Esophagus muscularis mucosa (tissue), 3 donors: ENCODE measurements at regions not wholly inside any gene's neighbourhood (a gene's known extent, or its start where the extent isn't known, plus 50 kb on each side); places are given as distances from the start of the nearest gene placed in this dataset.

Source experiments
- CTCF ChIP-seq, 3 experiments: fragments of 200-600 bp in 2 of 3; fragments of 450-650 bp in 1 of 3; sonication (generic) in 2 of 3; IDR thresholded peaks; one replicate each; pipeline ENCODE4 v1.5.1; 2017 to 2019; ENCODE audit warnings: antibody characterized with exemption in 3 of 3, mild to moderate bottlenecking in 2 of 3, moderate library complexity in 1 of 3
- POLR2AphosphoS5 ChIP-seq, 2 donors: sonication (generic); formaldehyde crosslinking; IDR thresholded peaks; one replicate each; pipeline ENCODE4 v1.6.1; 2017; ENCODE audit warnings: antibody characterized with exemption in 2 of 2

DNA sequence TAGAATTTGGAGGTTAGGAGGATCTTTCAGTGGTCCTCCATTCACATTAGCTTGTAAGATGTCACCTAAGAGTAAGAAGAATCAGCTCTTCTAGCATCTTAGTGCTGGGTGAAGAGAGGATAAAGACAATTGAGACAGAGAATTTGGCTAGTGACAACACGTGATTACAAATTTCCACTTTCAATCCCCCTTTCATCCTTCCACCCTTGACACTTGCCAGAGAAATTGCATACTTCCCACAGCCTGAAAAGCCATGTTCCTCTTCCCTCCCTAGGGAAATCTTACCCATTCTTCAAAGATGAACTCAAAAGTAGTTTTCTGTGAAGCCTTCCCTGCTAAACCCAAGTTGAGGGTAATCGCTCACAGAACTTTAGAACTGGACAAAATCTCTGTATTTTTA lies 282.6 kb upstream of the PTGER4 start:
- TF ChIP-seq POLR2AphosphoS5 (IDR thresholded peaks at IDR 0.05) (no peak), CTCF (IDR thresholded peaks at IDR 0.05) (no peak)
